Kidney (tissue), 13 donors: ENCODE measurements at regions not wholly inside any gene's neighbourhood (a gene's known extent, or its start where the extent isn't known, plus 50 kb on each side); places are given as distances from the start of the nearest gene placed in this dataset.

ENCODE experiments used
- DNase-seq, 5 donors: peaks; one replicate each; pipeline ENCODE4 v3.0.0-alpha.2; 2013 to 2020
- FAIRE-seq: peaks from 2 replicates; lab custom pipeline; 2012; peaks lifted over from hg19 to GRCh38; lab: Jason Lieb, UNC
- H3K27ac ChIP-seq, 2 donors: one replicate each; pipeline ENCODE4 v1.7.0; 2013; ENCODE audit warnings: low read depth in 2 of 2, low read length in 2 of 2, inconsistent platforms in 1 of 2
- H3K27me3 ChIP-seq: one replicate; pipeline ENCODE4 v1.7.1; 2013; ENCODE audit warnings: low read length, inconsistent platforms; ENCODE audit not compliant: control insufficient read depth, insufficient read depth
- H3K36me3 ChIP-seq, 3 donors: one replicate each; pipeline versions ENCODE4 v1.7.0 to v1.7.1; 2013; ENCODE audit warnings: low read length in 3 of 3, control low read depth in 1 of 3, inconsistent platforms in 1 of 3; ENCODE audit not compliant: insufficient read depth in 3 of 3, control insufficient read depth in 2 of 3
- H3K4me1 ChIP-seq, 3 donors: one replicate each; pipeline versions ENCODE4 v1.7.0 to v1.7.1; 2013; ENCODE audit warnings: low read length in 3 of 3, inconsistent platforms in 1 of 3, low read depth in 1 of 3; ENCODE audit not compliant: control insufficient read depth in 2 of 3, insufficient read depth in 2 of 3
- H3K4me3 ChIP-seq, 3 donors: one replicate each; pipeline versions ENCODE4 v1.7.0 to v1.8.1; 2013; ENCODE audit warnings: low read length in 3 of 3, control low read depth in 1 of 3, inconsistent platforms in 1 of 3
- H3K9ac ChIP-seq, 3 donors: one replicate each; pipeline versions ENCODE4 v1.7.0 to v1.7.1; 2013; ENCODE audit warnings: low read length in 3 of 3, control low read depth in 1 of 3, inconsistent platforms in 1 of 3
- H3K9me3 ChIP-seq, 3 donors: one replicate each; pipeline versions ENCODE4 v1.7.0 to v1.7.1; 2013; ENCODE audit warnings: low read length in 3 of 3, control low read depth in 1 of 3, inconsistent platforms in 1 of 3; ENCODE audit not compliant: control insufficient read depth in 2 of 3, insufficient read depth in 1 of 3
- CTCF ChIP-seq: IDR thresholded peaks from 3 replicates; pipeline ENCODE4 v1.5.1; 2012; ENCODE audit warnings: mild to moderate bottlenecking, moderate library complexity, borderline replicate concordance; ENCODE audit not compliant: insufficient read depth; ENCODE audit errors: extremely low read depth
- intact Hi-C: fragments of 100-400 bp; cut with DNase I; formaldehyde crosslinking; loops from one replicate; pipeline ENCODE4 v1.11.1; 2022
- donor health status: control.
- donor health status: control.
- donor health status: control.
- donor health status: control.
- donor health status: control.
- donor health status: DM: yes; HTN: yes; CAD: no.
- donor health status: Normal renal cell carcinoma (clear cell type).

- H3K9me3 ChIP-seq: no peaks in the 10 kb centered on the region
- no peaks in the 10 kb centered on the region for H3K36me3 ChIP-seq
- no peak overlapping the region for H3K27ac ChIP-seq
- FAIRE-seq: no peak
- no peak for DNase-seq
- intact Hi-C loops: no loop called here
- H3K27me3 ChIP-seq: no peaks in the 10 kb centered on the region
- TF ChIP-seq CTCF: no peak
- H3K4me1 ChIP-seq: no peaks in the 10 kb centered on the region
- no peak overlapping the region for H3K9ac ChIP-seq
- H3K4me3 ChIP-seq: no peak overlapping the region
These were observed 332.4 kb upstream of the MAGEB18 start for GRCh38 chrX:25805744-25806143.

DNA sequence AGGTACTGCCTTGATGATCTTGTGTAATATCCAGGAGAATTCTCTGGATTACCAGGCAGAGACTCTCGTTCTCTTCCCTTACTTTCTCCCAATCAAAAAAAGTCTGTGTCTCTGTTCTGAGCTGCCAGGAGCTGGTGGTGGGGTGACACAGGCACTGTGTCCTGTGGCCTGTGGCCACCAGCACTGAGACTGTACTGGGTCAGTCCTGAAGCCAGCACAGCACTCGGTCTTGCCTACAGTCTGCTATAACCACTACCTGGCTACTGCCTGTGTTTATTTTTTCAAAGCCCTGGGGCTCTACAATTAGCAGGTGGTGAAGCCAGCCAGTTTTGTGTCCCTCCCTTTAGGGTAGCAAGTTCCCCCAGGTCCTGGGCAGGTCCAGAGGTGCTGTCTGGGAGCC, 331.1 kb upstream of the MAGEB18 start:
- no peak overlapping the region for H3K9ac ChIP-seq
- intact Hi-C loops: no loop called here
- H3K27ac ChIP-seq: no peak overlapping the region
- no peaks in the 10 kb centered on the region for H3K36me3 ChIP-seq
- no peaks in the 10 kb centered on the region for H3K4me1 ChIP-seq
- no peak overlapping the region for H3K4me3 ChIP-seq
- FAIRE-seq (no peak), DNase-seq (no peak)
- no peak for TF ChIP-seq CTCF
- H3K27me3 ChIP-seq: no peaks in the 10 kb centered on the region
- H3K9me3 ChIP-seq: no peaks in the 10 kb centered on the region

DNA sequence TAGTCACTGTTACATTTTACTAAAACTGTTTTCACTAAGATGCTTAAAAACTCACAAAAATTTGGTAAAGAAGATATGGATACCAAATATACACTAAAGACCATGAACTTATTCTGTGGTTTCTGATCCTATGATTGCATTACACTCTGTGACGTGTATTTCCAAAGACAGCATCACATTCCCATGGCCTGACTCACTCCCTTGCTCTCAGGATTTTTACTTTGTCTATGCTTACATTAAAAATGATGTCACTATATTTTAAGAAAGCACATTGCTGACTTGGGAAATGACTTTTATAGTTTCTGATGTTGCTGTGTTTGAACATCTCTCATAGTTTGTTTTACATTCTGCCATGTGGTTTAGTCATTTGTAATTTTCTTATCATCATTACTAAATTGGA, 327.9 kb upstream of the MAGEB18 start:
- TF ChIP-seq CTCF: no peak
- Histone ChIP-seq H3K36me3 (no peaks in the 10 kb centered on the region), H3K4me1 (no peaks in the 10 kb centered on the region), H3K9ac (no peak overlapping the region), H3K9me3 (no peaks in the 10 kb centered on the region), H3K27ac (no peak overlapping the region), H3K4me3 (no peak overlapping the region), H3K27me3 (no peaks in the 10 kb centered on the region)
- intact Hi-C loops: no loop called here
- DNase-seq (no peak), FAIRE-seq (no peak)

DNA sequence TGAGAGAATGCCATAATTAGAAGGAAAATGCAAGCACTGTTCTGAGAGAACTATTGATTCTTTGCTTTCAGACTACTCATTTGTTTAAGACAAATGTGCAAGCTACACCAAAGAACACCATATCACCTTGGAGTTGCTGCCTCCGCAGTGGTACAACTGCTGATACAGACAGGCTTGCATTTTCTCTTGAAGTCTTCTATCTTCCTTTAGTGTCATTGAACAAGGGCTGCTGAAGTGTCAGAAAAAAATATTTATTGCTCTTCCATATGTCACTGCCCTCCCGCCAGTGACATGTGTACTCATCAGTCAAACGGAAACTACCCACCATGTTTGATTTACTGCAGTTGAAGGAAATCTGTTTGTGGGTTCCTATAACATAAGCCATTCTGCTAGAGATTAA, 318.3 kb upstream of the MAGEB18 start:
- Histone ChIP-seq H3K36me3 (no peaks in the 10 kb centered on the region), H3K27ac (no peak overlapping the region), H3K4me1 (no peaks in the 10 kb centered on the region), H3K27me3 (no peaks in the 10 kb centered on the region), H3K4me3 (no peak overlapping the region), H3K9ac (no peak overlapping the region), H3K9me3 (no peaks in the 10 kb centered on the region)
- no peak for TF ChIP-seq CTCF
- DNase-seq (no peak), FAIRE-seq (no peak)
- intact Hi-C loops: no loop called here
